LoVo (cell line): ENCODE measurements at regions not wholly inside any gene's neighbourhood (a gene's known extent, or its start where the extent isn't known, plus 50 kb on each side); places are given as distances from the start of the nearest gene placed in this dataset.

Experiments used
- DNase-seq: peaks from one replicate; pipeline ENCODE4 v3.0.0-alpha.2; 2016; ENCODE audit warnings: low spot score

DNA sequence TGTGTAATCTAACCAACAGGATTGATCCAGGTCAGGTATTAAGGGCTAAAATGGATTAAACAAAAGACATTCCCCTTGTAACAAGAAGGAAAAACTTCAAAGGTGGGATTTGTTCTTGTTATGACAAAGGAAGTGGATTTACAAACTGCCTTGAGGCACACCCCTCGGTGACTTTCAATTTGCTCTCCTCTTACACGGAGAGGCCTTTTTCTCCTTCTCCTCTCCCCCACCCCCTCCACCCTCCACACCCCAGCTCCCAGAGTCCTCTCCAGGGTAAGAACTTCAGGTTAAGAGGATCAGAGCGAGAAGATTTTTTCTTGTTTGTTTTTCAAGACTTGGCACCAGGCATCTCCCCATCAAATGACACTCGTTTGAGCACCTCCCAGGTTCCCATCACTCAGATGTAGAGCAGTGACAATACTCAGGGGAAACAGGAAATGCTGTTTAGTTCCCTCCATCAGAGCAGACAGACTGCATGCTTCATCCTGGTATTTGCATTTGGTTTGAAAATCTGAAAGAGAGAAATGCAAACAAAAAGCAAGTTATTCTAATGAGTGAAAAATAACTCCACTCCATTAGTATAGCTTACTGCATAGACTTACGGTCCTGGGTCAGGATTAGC is 77.6 kb upstream of the TMEM260 start:
- no peak for DNase-seq

DNA sequence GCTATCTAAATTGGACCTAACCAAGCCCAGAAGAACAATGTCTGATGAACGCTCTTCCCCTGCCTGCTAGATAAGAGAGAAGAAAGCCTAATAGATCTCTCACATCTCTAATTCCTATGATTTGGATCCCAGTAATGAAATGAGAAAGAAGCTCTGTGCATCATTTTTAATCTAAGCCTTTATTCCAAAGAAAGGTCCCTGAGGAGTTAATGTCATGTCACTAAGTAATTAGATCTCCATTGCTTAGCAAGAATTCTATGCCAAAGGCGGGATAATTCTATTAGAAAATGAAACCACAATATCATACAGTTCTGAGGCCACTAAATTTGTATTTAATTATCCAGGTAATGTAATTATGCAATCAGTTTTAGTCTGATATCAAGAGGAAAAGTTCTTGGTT is 74.2 kb upstream of the TMEM260 start:
- no peak for DNase-seq

DNA sequence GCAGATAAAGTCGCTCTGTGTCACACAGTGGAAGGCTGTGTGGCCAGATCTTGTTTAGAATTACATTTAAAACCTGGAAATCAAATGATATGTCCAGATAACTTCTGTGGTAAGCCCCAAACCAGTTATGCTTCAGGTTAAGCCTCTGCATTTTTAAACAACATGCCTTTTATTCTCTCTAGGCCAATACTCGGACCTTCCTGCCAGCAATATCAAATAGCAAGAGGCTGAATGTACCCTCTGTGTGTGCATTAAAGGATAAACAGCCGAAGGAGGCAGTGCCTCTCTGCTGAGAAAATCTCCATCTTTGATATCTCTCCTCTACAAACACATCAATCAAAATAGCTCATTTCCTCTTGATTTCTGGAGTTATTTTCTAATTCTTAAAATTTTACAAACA is 67.1 kb upstream of the TMEM260 start:
- no peak for DNase-seq

DNA sequence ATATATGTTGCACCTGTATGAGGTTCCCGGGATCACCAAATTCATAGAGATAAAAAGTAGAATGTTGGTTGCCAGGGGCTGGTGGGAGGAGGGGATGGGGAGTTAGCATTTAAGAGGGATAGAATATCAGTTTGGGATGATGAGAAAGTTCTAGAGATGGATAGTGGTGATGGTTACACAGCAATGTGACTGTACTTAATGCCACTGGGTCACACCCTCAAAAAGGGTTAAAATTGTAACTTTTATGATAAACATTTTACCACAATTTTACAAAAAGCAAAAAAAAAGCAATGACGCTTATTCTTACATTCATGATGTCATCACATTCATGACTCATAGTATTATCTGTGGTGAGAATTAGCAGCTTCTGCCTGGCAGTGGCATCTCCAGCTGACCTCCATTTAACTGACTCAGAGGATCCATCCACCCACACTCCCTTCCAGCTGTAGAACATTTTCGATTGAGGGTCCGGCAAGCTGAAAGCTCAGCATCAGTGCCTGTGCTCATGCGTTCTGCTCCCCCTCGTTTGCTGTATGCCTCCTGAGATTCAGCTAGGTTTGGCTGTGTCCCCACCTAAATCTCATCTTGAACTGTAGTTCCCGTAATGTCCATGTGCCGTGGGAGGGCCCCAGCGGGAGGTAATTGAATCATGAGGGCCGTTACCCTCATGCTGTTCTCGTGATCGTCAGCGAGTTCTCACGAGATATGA is 64.8 kb upstream of the TMEM260 start:
- DNase-seq, result no peak

DNA sequence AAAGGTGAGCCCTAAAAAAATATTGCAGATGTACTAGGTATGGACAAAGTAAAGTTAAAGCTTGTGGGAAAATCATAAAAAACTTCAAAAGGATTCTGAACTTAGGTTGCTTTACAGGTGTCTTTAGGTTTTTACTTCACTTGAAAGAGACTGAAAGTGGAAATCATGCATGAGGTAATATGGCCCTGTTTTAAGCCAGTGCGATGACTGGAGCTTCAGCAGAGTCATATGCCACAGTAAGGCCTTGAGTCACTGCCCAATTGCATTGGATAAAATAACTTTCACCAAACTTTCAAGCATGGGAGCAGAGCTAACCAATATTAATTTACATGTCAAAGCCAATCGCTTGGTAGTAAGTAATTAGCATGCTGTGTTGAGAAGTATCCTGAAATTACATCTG is 63.9 kb upstream of the TMEM260 start:
- no peak for DNase-seq

DNA sequence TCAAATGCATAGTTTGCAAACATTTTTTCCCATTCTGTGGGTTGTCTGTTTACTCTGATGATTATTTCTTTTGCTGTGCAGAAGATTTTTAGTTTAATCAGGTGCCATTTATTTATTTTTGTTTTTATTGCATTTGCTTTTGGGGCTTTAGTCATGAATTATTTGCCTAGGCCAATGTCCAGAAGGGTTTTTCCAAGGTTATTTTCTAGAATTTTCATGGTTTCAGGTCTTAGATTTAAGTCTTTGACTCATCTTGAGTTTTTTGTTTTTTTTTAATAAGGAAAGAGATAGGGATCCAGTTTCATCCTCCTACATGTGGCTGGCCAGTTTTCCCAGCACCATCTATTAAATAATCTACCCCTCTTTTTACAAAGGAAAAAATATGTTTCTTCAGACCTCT is 57.2 kb upstream of the TMEM260 start:
- no peak for DNase-seq

DNA sequence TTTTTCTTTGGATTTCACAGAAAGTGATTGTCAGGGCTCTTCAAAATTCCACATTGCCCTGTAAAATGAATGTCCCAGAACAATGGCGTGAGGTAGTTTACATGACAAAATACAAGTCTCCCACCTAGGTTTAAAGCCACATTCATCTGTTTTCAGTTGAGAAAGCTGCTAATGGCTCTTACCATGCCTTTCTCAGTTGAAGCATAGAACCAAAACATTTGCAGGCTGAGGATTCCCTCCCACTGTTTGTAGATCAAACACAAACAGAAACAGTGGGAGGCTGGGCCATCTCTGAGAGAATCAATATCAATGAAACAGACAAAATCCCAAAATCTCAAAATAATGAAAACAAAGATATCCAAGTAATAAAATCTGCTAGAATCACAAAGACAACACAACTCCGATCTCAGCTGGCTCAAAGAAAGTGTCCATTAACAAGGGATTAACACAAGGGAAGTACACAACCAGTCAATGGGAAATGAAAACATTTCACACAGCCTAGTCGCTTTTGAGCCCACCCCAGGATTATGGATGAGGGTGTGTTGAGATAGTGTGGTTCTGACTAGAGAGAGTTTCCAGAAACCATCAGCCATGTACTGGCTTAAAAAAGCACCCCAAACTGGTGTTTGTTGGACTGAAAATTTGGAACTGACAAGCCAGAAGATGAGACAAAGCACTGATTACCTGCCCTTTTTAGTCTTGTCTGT is 54.5 kb upstream of the TMEM260 start:
- DNase-seq, result no peak

DNA sequence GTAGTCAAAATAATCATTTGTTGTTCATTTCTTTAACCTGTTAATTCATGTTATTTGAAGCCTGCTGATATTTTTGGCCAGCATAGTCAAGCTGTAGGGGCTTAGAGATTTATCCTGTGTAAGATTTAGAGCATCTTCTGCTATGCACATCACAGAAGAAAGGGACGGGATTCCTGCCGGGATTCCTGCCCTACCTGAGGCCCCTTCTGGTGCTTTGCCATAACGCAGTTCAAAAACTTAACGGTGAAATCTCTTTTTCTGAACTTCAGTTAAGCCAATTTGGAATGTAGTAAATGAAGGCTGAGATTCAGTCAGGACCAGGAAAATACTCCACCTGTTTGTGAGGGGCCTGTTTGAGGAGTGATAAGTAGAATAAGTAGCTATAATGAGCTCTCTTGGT is 50.7 kb upstream of the TMEM260 start:
- DNase-seq, result no peak
